Calu3 (cell line): ENCODE measurements at regions not wholly inside any gene's neighbourhood (a gene's known extent, or its start where the extent isn't known, plus 50 kb on each side); places are given as distances from the start of the nearest gene placed in this dataset.
"Not testable (repeated sequence)": the region's sequence is repeated elsewhere in the genome, so short reads cannot be mapped to it uniquely, and the experiment has no call there.

ENCODE experiments used
- BruUV-seq: library from RNA; stranded (reverse); fragments of 400-500 nt; replicated peaks from 2 replicates; lab custom pipeline; 2021; lab: Mats Ljungman, UMichigan
- CTCF ChIA-PET: fragments of 300-600 bp; sonication (Branson Sonifier 250); formaldehyde crosslinking; loops from one replicate; lab custom pipeline; 2022; ENCODE audit warnings: antibody characterized with exemption; lab: Charles Lee
- DNase-seq: peaks from one replicate; pipeline ENCODE4 v3.0.0; 2022
- H3K27ac Mint-ChIP-seq: one replicate; pipeline ENCODE4 v1.8.0; 2022; ENCODE audit warnings: mixed read lengths; ENCODE audit not compliant: unreplicated experiment
- H3K27me3 Mint-ChIP-seq: one replicate; pipeline ENCODE4 v1.8.0; 2022; ENCODE audit warnings: mixed read lengths; ENCODE audit not compliant: unreplicated experiment
- H3K36me3 Mint-ChIP-seq: one replicate; pipeline ENCODE4 v1.8.0; 2022; ENCODE audit warnings: mild to moderate bottlenecking, moderate library complexity, mixed read lengths; ENCODE audit not compliant: insufficient read depth, unreplicated experiment
- H3K4me1 Mint-ChIP-seq: one replicate; pipeline ENCODE4 v1.8.0; 2022; ENCODE audit warnings: mild to moderate bottlenecking, low read depth, mixed read lengths; ENCODE audit not compliant: unreplicated experiment
- H3K4me3 Mint-ChIP-seq: one replicate; pipeline ENCODE4 v1.8.0; 2022; ENCODE audit warnings: mild to moderate bottlenecking, low read depth, moderate library complexity, mixed read lengths; ENCODE audit not compliant: unreplicated experiment
- H3K9me3 Mint-ChIP-seq: one replicate; pipeline ENCODE4 v1.8.0; 2022; ENCODE audit warnings: low read depth, mixed read lengths; ENCODE audit not compliant: unreplicated experiment
- CTCF ChIP-seq: fragments of 200-600 bp; IDR thresholded peaks from one replicate; pipeline ENCODE4 v1.8.0; 2022; ENCODE audit warnings: antibody characterized with exemption; ENCODE audit not compliant: unreplicated experiment
- intact Hi-C: fragments of 100-400 bp; cut with micrococcal nuclease; formaldehyde crosslinking; loops from one replicate; pipeline ENCODE4 v1.10.0; 2022; ENCODE audit not compliant: unreplicated experiment

- CTCF ChIA-PET = no interaction called here
- Mint-ChIP-seq H3K9me3 (no peaks in the 10 kb centered on the region), H3K4me1 (no peaks in the 10 kb centered on the region), H3K27me3 (no peaks in the 10 kb centered on the region), H3K36me3 (no peaks in the 10 kb centered on the region), H3K4me3 (no peak overlapping the region), H3K27ac (no peak overlapping the region)
- TF ChIP-seq CTCF = no peak
- no peak for DNase-seq
- intact Hi-C loops = no loop called here
- BruUV-seq = no TSS peak
Measured at GRCh38 chr5:40204144-40204543, 475.6 kb upstream of the PTGER4 start.

- H3K27me3 Mint-ChIP-seq = no peaks in the 10 kb centered on the region
- no peaks in the 10 kb centered on the region for H3K36me3 Mint-ChIP-seq
- no TSS peak for BruUV-seq
- H3K4me1 Mint-ChIP-seq = no peaks in the 10 kb centered on the region
- CTCF ChIA-PET = no interaction called here
- H3K27ac Mint-ChIP-seq = no peak overlapping the region
- DNase-seq = no peak
- no peaks in the 10 kb centered on the region for H3K9me3 Mint-ChIP-seq
- intact Hi-C loops = no loop called here
- H3K4me3 Mint-ChIP-seq = no peak overlapping the region
- no peak for TF ChIP-seq CTCF
Measured at GRCh38 chr5:40202814-40203440, 476.8 kb upstream of the PTGER4 start.

GRCh38 chr5:40198736-40199135 lies 481.0 kb upstream of the PTGER4 start:
- DNase-seq = no peak
- CTCF ChIA-PET = no interaction called here
- Mint-ChIP-seq H3K9me3 (peaks cover 2% of the 10 kb centered on the region), H3K4me1 (no peaks in the 10 kb centered on the region), H3K27me3 (no peaks in the 10 kb centered on the region), H3K36me3 (no peaks in the 10 kb centered on the region), H3K4me3 (no peak overlapping the region), H3K27ac (no peak overlapping the region)
- no TSS peak for BruUV-seq
- TF ChIP-seq CTCF = no peak
- intact Hi-C loops = no loop called here

- H3K27ac Mint-ChIP-seq, H3K4me3 Mint-ChIP-seq, H3K9me3 Mint-ChIP-seq, H3K36me3 Mint-ChIP-seq, BruUV-seq, CTCF ChIA-PET, H3K27me3 Mint-ChIP-seq, DNase-seq, intact Hi-C loops, H3K4me1 Mint-ChIP-seq: not testable (repeated sequence)
Measured at GRCh38 chr5:40195574-40195973, 484.1 kb upstream of the PTGER4 start.

- no TSS peak for BruUV-seq
Measured at GRCh38 chr5:40191150-40191549, 488.6 kb upstream of the PTGER4 start.

More at GRCh38 chr5:40191150-40191549, 488.6 kb upstream of the PTGER4 start:
- H3K36me3 Mint-ChIP-seq = no peaks in the 10 kb centered on the region
- intact Hi-C loops = no loop called here
- H3K4me3 Mint-ChIP-seq = no peak overlapping the region
- no peak for DNase-seq
- no peaks in the 10 kb centered on the region for H3K4me1 Mint-ChIP-seq
- no peaks in the 10 kb centered on the region for H3K27me3 Mint-ChIP-seq
- H3K27ac Mint-ChIP-seq = no peak overlapping the region
- H3K9me3 Mint-ChIP-seq = peaks cover 2% of the 10 kb centered on the region
- no peak for TF ChIP-seq CTCF
- CTCF ChIA-PET = no interaction called here
